Prostate gland (tissue), 2 donors: ENCODE measurements at regions not wholly inside any gene's neighbourhood (a gene's known extent, or its start where the extent isn't known, plus 50 kb on each side); places are given as distances from the start of the nearest gene placed in this dataset.

Experiments
- DNase-seq: peaks from one replicate; pipeline ENCODE4 v3.0.0-alpha.2; 2019; ENCODE audit warnings: low spot score
- H3K27ac ChIP-seq, 2 donors: fragments of 200-600 bp; sonication (generic); 2 replicates each; pipeline ENCODE4 v1.5.1; 2017 to 2019
- H3K27me3 ChIP-seq: fragments of 200-600 bp; sonication (generic); replicated peaks from 2 replicates; pipeline ENCODE4 v1.5.1; 2019; ENCODE audit not compliant: insufficient read depth
- H3K36me3 ChIP-seq, 2 donors: fragments of 200-600 bp; sonication (generic); 1 replicate in 1 of 2; 2 replicates in 1 of 2; pipeline versions ENCODE4 v1.5.1 to v1.8.1; 2017 to 2019
- H3K4me1 ChIP-seq: fragments of 200-600 bp; sonication (generic); replicated peaks from 2 replicates; pipeline ENCODE4 v1.5.1; 2019
- H3K4me3 ChIP-seq, 2 donors: fragments of 200-600 bp; sonication (generic); 2 replicates each; pipeline ENCODE4 v1.5.1; 2017 to 2019
- H3K9me3 ChIP-seq: fragments of 200-600 bp; sonication (generic); 2 replicates; pipeline ENCODE4 v1.5.1; 2017
- POLR2A ChIP-seq: fragments of 450-650 bp; IDR thresholded peaks from one replicate; pipeline ENCODE4 v1.6.1; 2016; ENCODE audit warnings: antibody characterized with exemption, mild to moderate bottlenecking
- POLR2AphosphoS5 ChIP-seq: sonication (generic); formaldehyde crosslinking; IDR thresholded peaks from one replicate; pipeline ENCODE4 v1.6.1; 2017; ENCODE audit warnings: antibody characterized with exemption
- WGBS: methylation state at CpG from one replicate; pipeline ENCODE4 v1.1.5; 2018; 5-methylcytosine and 5-hydroxymethylcytosine counted together
- intact Hi-C: fragments of 100-400 bp; cut with DNase I; formaldehyde crosslinking; loops from one replicate; pipeline ENCODE4 v1.14.2; 2022
- TF ChIP-seq, protein P1 (sequence below), 4 experiments: fragments of 200-600 bp in 2 of 4; fragments of 450-650 bp in 2 of 4; sonication (generic) in 2 of 4; IDR thresholded peaks; 1 replicate in 3 of 4; 2 replicates in 1 of 4; pipeline ENCODE4 v1.5.1; 2016 to 2019; ENCODE audit warnings: antibody characterized with exemption in 4 of 4, mild to moderate bottlenecking in 2 of 4, moderate library complexity in 2 of 4

DNA sequence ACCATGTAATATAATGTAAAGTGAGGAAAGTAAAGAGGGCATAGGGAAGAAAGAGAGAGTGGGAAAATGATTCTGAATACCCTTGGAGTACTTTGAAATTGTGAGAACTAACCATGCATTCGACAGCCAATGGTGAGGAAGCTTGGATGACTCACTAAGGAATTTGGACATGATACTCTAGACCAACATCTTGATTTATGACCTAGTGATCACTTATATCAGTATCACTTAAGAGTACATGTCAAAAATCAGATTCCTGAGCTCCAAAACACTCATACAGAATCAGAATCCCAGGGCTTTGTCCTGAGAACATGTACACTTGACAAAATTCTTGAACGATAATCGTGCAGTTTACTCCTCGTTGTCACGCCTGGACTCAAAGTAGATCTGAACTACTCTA lies 1899.8 kb upstream of the PIK3C3 start:
- TF ChIP-seq POLR2AphosphoS5 (no peak), POLR2A (no peak)
- TF ChIP-seq, protein P1, sequence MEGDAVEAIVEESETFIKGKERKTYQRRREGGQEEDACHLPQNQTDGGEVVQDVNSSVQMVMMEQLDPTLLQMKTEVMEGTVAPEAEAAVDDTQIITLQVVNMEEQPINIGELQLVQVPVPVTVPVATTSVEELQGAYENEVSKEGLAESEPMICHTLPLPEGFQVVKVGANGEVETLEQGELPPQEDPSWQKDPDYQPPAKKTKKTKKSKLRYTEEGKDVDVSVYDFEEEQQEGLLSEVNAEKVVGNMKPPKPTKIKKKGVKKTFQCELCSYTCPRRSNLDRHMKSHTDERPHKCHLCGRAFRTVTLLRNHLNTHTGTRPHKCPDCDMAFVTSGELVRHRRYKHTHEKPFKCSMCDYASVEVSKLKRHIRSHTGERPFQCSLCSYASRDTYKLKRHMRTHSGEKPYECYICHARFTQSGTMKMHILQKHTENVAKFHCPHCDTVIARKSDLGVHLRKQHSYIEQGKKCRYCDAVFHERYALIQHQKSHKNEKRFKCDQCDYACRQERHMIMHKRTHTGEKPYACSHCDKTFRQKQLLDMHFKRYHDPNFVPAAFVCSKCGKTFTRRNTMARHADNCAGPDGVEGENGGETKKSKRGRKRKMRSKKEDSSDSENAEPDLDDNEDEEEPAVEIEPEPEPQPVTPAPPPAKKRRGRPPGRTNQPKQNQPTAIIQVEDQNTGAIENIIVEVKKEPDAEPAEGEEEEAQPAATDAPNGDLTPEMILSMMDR (IDR thresholded peaks at IDR 0.05): no peak
- Histone ChIP-seq H3K27me3 (no peaks in the 10 kb centered on the region), H3K4me1 (no peaks in the 10 kb centered on the region), H3K4me3 (no peak overlapping the region), H3K36me3 (no peaks in the 10 kb centered on the region), H3K9me3 (no peaks in the 10 kb centered on the region), H3K27ac (no peak overlapping the region)
- DNase-seq: no peak
- 76% methylated on average over 5 of the region's 5 CpGs for WGBS
- intact Hi-C loops: no loop called here

DNA sequence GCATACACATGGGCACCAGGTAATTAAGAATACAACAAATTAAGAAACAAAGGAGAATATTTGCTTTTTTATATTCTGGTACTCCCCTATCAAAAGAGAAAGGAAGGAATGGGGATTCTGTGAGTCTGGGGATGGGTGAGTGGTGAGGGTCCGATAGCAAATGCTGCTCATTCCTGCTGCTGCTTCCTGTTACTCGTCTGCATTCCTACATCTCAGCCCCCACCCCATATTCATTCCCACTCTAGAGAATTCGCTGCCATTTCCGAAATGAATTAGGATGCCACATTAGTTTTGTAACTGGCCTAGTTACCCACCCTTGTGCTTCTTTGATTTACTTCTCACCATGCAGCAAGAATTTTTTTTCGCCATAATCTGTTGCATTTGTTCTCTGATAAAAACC lies 1905.3 kb upstream of the PIK3C3 start:
- intact Hi-C loops: no loop called here
- H3K27me3 ChIP-seq: no peaks in the 10 kb centered on the region
- TF ChIP-seq POLR2A (no peak), POLR2AphosphoS5 (no peak)
- TF ChIP-seq, protein P1 (IDR thresholded peaks at IDR 0.05): no peak
- H3K4me3 ChIP-seq: no peak overlapping the region
- H3K4me1 ChIP-seq: no peaks in the 10 kb centered on the region
- no peak for DNase-seq
- WGBS: 90% methylated on average over 5 of the region's 5 CpGs
- H3K36me3 ChIP-seq: no peaks in the 10 kb centered on the region
- no peak overlapping the region for H3K27ac ChIP-seq
- H3K9me3 ChIP-seq: no peaks in the 10 kb centered on the region

DNA sequence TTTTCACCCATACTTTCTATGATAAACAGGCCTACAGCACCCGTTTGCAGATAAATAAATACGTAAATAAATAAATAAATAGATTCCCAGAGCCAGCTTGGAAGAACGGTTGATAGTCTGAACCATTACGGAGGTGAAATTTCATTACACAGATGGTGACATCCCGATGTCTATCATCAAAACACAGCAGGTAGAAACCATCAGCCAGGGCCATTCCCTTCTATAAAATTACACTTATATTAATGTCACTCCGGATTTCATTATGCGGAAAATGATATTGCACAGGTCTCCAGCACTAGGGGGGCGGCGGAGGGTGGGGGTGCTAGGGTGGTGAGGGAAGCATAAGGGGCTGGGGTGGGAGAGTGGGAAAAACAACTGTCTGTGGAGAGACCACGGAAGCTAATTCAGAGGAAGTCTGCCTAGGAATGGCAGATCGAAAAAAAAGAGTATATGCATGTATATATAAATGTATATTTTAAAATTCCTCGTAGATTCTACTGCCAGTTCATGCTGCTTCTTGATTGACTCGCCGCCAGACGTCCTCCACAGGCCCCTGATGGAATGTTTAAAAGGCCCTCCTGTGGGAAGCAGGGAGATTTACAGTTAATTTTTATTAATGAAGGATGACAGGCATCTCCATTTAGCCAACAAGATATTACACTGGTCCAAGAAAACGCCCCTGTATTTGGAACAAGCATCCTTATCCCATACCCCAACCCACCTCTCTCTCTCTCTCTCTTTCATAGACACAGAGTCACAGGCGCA lies 1906.0 kb upstream of the PIK3C3 start:
- Histone ChIP-seq H3K4me3 (no peak overlapping the region), H3K27ac (no peak overlapping the region), H3K4me1 (no peaks in the 10 kb centered on the region), H3K27me3 (no peaks in the 10 kb centered on the region), H3K9me3 (no peaks in the 10 kb centered on the region), H3K36me3 (no peaks in the 10 kb centered on the region)
- DNase-seq: no peak
- intact Hi-C loops: no loop called here
- TF ChIP-seq POLR2AphosphoS5 (no peak), POLR2A (no peak)
- TF ChIP-seq, protein P1 (IDR thresholded peaks at IDR 0.05): no peak
- 87% methylated on average over 17 of the region's 17 CpGs for WGBS

DNA sequence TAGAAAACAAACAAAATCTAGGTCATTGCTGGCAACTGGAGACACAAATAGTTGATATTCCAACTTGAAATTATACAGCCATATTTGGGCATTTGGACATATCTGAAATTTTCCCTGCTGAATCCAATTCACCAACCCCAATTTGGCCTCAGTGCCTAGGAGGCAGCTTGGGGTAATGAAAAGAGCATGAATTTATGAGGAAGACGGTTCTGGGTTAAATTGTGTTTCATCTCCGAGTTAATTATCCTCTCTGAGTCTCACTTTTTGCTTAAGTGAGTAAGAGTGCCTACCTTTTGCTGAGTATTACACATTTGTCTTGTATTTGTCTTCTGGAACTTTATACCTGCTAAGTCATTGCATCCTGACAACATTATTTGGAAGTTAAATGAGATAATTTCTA lies 1906.8 kb upstream of the PIK3C3 start:
- no peak for DNase-seq
- Histone ChIP-seq H3K4me3 (no peak overlapping the region), H3K27ac (no peak overlapping the region), H3K27me3 (no peaks in the 10 kb centered on the region), H3K36me3 (no peaks in the 10 kb centered on the region), H3K9me3 (no peaks in the 10 kb centered on the region), H3K4me1 (no peaks in the 10 kb centered on the region)
- TF ChIP-seq, protein P1 (IDR thresholded peaks at IDR 0.05): no peak
- no peak for TF ChIP-seq POLR2A
- no peak for TF ChIP-seq POLR2AphosphoS5
- WGBS: 91% methylated on average over 2 of the region's 2 CpGs
- intact Hi-C loops: no loop called here

DNA sequence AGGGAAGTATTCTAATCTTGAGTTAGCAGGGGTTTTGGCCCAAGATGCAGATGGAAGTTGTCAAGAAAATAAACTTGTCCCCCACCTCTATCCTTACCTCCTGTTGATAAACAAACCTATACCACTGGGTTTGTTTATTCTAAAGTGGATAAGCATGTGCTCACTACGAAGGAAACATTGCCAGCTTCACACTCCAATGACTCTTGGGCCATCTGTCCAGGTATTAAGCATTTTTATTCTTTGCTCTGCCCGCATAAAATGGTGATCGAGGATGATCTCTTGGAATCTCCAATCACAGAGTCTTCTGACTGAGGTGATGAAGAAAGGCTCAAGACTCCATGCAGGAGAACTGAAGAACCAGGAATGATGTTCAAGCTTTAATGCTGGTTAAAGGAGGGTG lies 1908.4 kb upstream of the PIK3C3 start:
- no peaks in the 10 kb centered on the region for H3K36me3 ChIP-seq
- no peaks in the 10 kb centered on the region for H3K27me3 ChIP-seq
- H3K9me3 ChIP-seq: no peaks in the 10 kb centered on the region
- DNase-seq: no peak
- no peak overlapping the region for H3K4me3 ChIP-seq
- 93% methylated on average over 3 of the region's 3 CpGs for WGBS
- H3K4me1 ChIP-seq: no peaks in the 10 kb centered on the region
- intact Hi-C loops: no loop called here
- TF ChIP-seq POLR2A (no peak), POLR2AphosphoS5 (no peak)
- TF ChIP-seq, protein P1 (IDR thresholded peaks at IDR 0.05): no peak
- H3K27ac ChIP-seq: no peak overlapping the region
